ENCODE measurements at regions not wholly inside any gene's neighbourhood (a gene's known extent, or its start where the extent isn't known, plus 50 kb on each side); places are given as distances from the start of the nearest gene placed in this dataset.
"Not testable (repeated sequence)": the region's sequence is repeated elsewhere in the genome, so short reads cannot be mapped to it uniquely, and the experiment has no call there.

GRCh38 chr4:189233754-189234153 is 706.9 kb upstream of the FRG1 start:
- not testable (repeated sequence) for TF ChIP-seq CTCF (IDR thresholded peaks at IDR 0.05; ENCODE audit: low read length); EZH2 (optimal IDR thresholded peaks at IDR 0.05; ENCODE audit: low read depth, low read length); EZH2phosphoT487 (IDR thresholded peaks at IDR 0.05; ENCODE audit: low read length)
